MCF 10A (cell line): ENCODE measurements at regions not wholly inside any gene's neighbourhood (a gene's known extent, or its start where the extent isn't known, plus 50 kb on each side); places are given as distances from the start of the nearest gene placed in this dataset.

ENCODE experiments used
- BruUV-seq: library from RNA; stranded (reverse); fragments of 400-500 nt; replicated peaks from 2 replicates; lab custom pipeline; 2021; lab: Mats Ljungman, UMichigan
- CTCF ChIA-PET: fragments of 300-600 bp; sonication (Branson Sonifier 250); formaldehyde crosslinking; extraction: SDS; loops from one replicate; lab custom pipeline; 2021; ENCODE audit warnings: antibody characterized with exemption, inconsistent platforms; lab: Yijun Ruan, JAX
- POLR2A ChIA-PET: fragments of 300-600, 350-650 bp; sonication (Branson Sonifier 250); formaldehyde crosslinking; extraction: SDS; loops from one replicate; lab custom pipeline; 2020; ENCODE audit warnings: antibody characterized with exemption, inconsistent platforms; lab: Yijun Ruan, JAX
- DNase-seq: peaks from one replicate; pipeline ENCODE4 v3.0.0-alpha.2; 2018; ENCODE audit not compliant: unreplicated experiment
- H3K27ac Mint-ChIP-seq: one replicate; pipeline ENCODE4 v1.8.0; 2022; ENCODE audit warnings: mild to moderate bottlenecking, low read depth, mixed read lengths; ENCODE audit not compliant: unreplicated experiment
- H3K27me3 Mint-ChIP-seq: one replicate; pipeline ENCODE4 v1.8.0; 2022; ENCODE audit warnings: mixed read lengths; ENCODE audit not compliant: insufficient read depth, unreplicated experiment
- H3K36me3 Mint-ChIP-seq: one replicate; pipeline ENCODE4 v1.8.0; 2022; ENCODE audit warnings: mild to moderate bottlenecking, moderate library complexity, mixed read lengths; ENCODE audit not compliant: insufficient read depth, unreplicated experiment
- H3K4me1 Mint-ChIP-seq: one replicate; pipeline ENCODE4 v1.8.0; 2022; ENCODE audit warnings: mixed read lengths; ENCODE audit not compliant: insufficient read depth, unreplicated experiment
- H3K4me3 Mint-ChIP-seq: one replicate; pipeline ENCODE4 v1.8.0; 2022; ENCODE audit warnings: mild to moderate bottlenecking, moderate library complexity, mixed read lengths; ENCODE audit not compliant: unreplicated experiment
- H3K9me3 Mint-ChIP-seq: one replicate; pipeline ENCODE4 v1.8.0; 2022; ENCODE audit warnings: mixed read lengths; ENCODE audit not compliant: unreplicated experiment
- intact Hi-C: fragments of 100-400 bp; cut with micrococcal nuclease; formaldehyde crosslinking; loops from 2 replicates; pipeline ENCODE4 v1.14.1; 2022
- TF ChIP-seq, protein P1 (sequence below): fragments of 200-600 bp; IDR thresholded peaks from one replicate; pipeline ENCODE4 v1.8.0; 2022; ENCODE audit warnings: antibody characterized with exemption, mild to moderate bottlenecking; ENCODE audit not compliant: unreplicated experiment

- H3K4me1 Mint-ChIP-seq, result peaks cover 29% of the 10 kb centered on the region
- peaks cover 4% of the 10 kb centered on the region for H3K36me3 Mint-ChIP-seq
- no peak overlapping the region for H3K4me3 Mint-ChIP-seq
- peaks cover 8% of the 10 kb centered on the region for H3K9me3 Mint-ChIP-seq
- BruUV-seq, result no TSS peak
- ChIA-PET POLR2A (no interaction called here), CTCF (interaction anchor here (0.5 kb wide), 1 partner anchor 10 kb away, joined by 3 read pairs; no protein-coding TSS in a partner anchor)
- H3K27me3 Mint-ChIP-seq, result no peaks in the 10 kb centered on the region
- no peak overlapping the region for H3K27ac Mint-ChIP-seq
- intact Hi-C loops, result loop anchor here (5.0 kb wide), 1 partner anchor 64 kb away; no protein-coding TSS in a partner anchor
- TF ChIP-seq, protein P1, sequence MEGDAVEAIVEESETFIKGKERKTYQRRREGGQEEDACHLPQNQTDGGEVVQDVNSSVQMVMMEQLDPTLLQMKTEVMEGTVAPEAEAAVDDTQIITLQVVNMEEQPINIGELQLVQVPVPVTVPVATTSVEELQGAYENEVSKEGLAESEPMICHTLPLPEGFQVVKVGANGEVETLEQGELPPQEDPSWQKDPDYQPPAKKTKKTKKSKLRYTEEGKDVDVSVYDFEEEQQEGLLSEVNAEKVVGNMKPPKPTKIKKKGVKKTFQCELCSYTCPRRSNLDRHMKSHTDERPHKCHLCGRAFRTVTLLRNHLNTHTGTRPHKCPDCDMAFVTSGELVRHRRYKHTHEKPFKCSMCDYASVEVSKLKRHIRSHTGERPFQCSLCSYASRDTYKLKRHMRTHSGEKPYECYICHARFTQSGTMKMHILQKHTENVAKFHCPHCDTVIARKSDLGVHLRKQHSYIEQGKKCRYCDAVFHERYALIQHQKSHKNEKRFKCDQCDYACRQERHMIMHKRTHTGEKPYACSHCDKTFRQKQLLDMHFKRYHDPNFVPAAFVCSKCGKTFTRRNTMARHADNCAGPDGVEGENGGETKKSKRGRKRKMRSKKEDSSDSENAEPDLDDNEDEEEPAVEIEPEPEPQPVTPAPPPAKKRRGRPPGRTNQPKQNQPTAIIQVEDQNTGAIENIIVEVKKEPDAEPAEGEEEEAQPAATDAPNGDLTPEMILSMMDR, result no peak
- DNase-seq, result no peak
Observed at GRCh38 chr12:19032826-19033225, 96.7 kb upstream of the PLEKHA5 start.

DNA sequence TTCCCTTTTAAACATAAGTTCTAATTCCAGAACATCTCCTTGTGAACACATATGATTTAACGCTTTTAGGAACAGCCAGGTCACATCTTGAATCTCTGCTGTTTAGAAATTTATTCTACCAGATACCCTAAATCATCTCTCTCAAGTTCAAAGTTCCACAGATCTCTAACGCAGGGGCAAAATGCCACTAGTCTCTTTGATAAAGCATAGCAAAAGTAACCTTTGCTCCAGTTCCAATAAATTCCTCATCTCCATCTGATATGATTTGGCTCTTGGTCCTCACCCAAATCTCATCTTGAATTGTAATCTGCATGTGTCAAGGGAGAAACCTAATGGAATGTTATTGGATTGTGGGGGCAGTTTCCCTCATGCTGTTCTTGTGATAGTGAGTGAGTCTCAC lies 96.3 kb upstream of the PLEKHA5 start:
- Mint-ChIP-seq H3K27me3 (no peaks in the 10 kb centered on the region), H3K27ac (no peak overlapping the region), H3K9me3 (peaks cover 8% of the 10 kb centered on the region), H3K4me1 (peaks cover 29% of the 10 kb centered on the region), H3K4me3 (no peak overlapping the region), H3K36me3 (peaks cover 4% of the 10 kb centered on the region)
- ChIA-PET POLR2A (no interaction called here), CTCF (interaction anchor here (0.5 kb wide), 1 partner anchor 10 kb away, joined by 3 read pairs; no protein-coding TSS in a partner anchor)
- no TSS peak for BruUV-seq
- intact Hi-C loops, result loop anchor here (5.0 kb wide), 1 partner anchor 64 kb away; no protein-coding TSS in a partner anchor
- TF ChIP-seq, protein P1, result no peak
- DNase-seq, result no peak

DNA sequence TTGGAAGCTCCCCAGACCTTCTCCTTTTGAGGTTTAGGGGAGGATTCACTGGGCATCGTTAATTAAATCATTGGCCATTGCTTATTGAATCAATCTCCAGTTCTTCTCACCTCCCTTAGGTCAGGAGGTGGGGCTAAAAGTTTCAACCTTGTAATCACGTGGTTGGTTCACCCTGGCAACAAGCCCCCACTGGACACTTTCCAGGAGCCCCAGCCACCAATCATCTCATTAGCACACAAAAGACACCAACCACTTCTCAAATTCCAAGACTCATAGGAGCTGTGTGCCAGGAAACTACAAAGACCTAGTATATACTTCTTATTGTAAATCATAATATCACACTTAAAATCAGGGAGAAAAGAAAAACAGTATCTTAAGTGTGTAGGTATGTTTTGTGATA lies 94.6 kb upstream of the PLEKHA5 start:
- ChIA-PET POLR2A (no interaction called here), CTCF (no interaction called here)
- Mint-ChIP-seq H3K27ac (no peak overlapping the region), H3K4me3 (no peak overlapping the region), H3K9me3 (peaks cover 8% of the 10 kb centered on the region), H3K36me3 (peaks cover 4% of the 10 kb centered on the region), H3K27me3 (no peaks in the 10 kb centered on the region), H3K4me1 (peaks cover 27% of the 10 kb centered on the region)
- no TSS peak for BruUV-seq
- intact Hi-C loops, result loop anchor here (5.0 kb wide), 1 partner anchor 62 kb away; no protein-coding TSS in a partner anchor
- TF ChIP-seq, protein P1, result no peak
- DNase-seq, result no peak

DNA sequence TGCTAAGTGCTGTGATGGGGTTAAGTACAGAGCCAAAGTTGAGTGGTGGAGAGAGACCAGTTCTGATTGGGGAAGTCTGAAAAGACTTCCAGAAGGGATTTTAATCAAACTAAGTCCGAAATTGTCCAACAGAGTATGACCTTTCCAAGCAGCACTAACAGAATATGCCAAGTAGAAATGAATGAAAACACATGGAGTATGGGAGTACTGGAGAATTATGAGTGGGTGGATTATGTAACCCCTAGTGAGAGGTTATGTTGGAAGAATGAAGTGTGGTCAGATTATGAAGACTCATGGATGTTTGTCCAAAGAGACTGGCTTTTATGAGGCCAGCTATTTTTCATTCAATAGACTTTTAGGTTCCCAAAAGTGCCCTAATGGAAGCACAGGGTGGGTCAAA lies 94.0 kb upstream of the PLEKHA5 start:
- CTCF ChIA-PET, result interaction anchor here (0.6 kb wide), 1 partner anchor 175 kb away, joined by 6 read pairs; no protein-coding TSS in a partner anchor
- Mint-ChIP-seq H3K27me3 (no peaks in the 10 kb centered on the region), H3K9me3 (peaks cover 8% of the 10 kb centered on the region), H3K4me3 (no peak overlapping the region), H3K36me3 (peaks cover 4% of the 10 kb centered on the region), H3K27ac (no peak overlapping the region), H3K4me1 (peaks cover 21% of the 10 kb centered on the region)
- no peak for DNase-seq
- intact Hi-C loops, result no loop called here
- BruUV-seq, result no TSS peak
- TF ChIP-seq, protein P1, result no peak
- POLR2A ChIA-PET, result interaction anchor here (0.7 to 1.4 kb wide), 3 partner anchors 11 to 84 kb away, joined by 4 to 6 read pairs (median 4); no protein-coding TSS in a partner anchor
